HepG2 (cell line): ENCODE measurements at regions not wholly inside any gene's neighbourhood (a gene's known extent, or its start where the extent isn't known, plus 50 kb on each side); places are given as distances from the start of the nearest gene placed in this dataset.

Experiments
- EP300 ChIP-seq, 3 experiments: sonication (generic) in 1 of 3; formaldehyde crosslinking in 1 of 3; IDR thresholded peaks; 2 replicates each; pipeline versions ENCODE4 v1.5.1 to v1.6.1; 2011 to 2020; ENCODE audit warnings: low read depth in 2 of 3, low read length in 2 of 3, borderline replicate concordance in 1 of 3, improper control_type of control experiment in 1 of 3, mild to moderate bottlenecking in 1 of 3, missing genetic modification reagents in 1 of 3, moderate library complexity in 1 of 3
- JUND ChIP-seq: sonication (generic); formaldehyde crosslinking; IDR thresholded peaks from 2 replicates; pipeline ENCODE4 v1.8.0; 2022; ENCODE audit warnings: mild to moderate bottlenecking, missing genetic modification reagents
- KLF16 ChIP-seq, 2 experiments: sonication (generic) in 1 of 2; formaldehyde crosslinking in 1 of 2; IDR thresholded peaks; 2 replicates each; pipeline versions ENCODE4 v1.6.1 to v1.8.0; 2016 to 2023; ENCODE audit warnings: missing genetic modification reagents in 2 of 2, missing compliant biosample characterization in 1 of 2
- PRDM10 ChIP-seq: sonication (generic); formaldehyde crosslinking; IDR thresholded peaks from 2 replicates; pipeline ENCODE4 v1.4.0; 2020; ENCODE audit warnings: low read depth, missing genetic modification reagents
- SETDB1 ChIP-seq: sonication (generic); formaldehyde crosslinking; IDR thresholded peaks from 2 replicates; pipeline ENCODE4 v1.5.1; 2020; ENCODE audit warnings: missing genetic modification reagents, mild to moderate bottlenecking, borderline replicate concordance
- TAF1 ChIP-seq: sonication (generic); formaldehyde crosslinking; IDR thresholded peaks from 2 replicates; pipeline ENCODE4 v1.4.0; 2020; ENCODE audit warnings: missing genetic modification reagents
- THRA ChIP-seq: sonication (generic); formaldehyde crosslinking; IDR thresholded peaks from 2 replicates; pipeline ENCODE4 v1.4.0; 2020; ENCODE audit warnings: missing genetic modification reagents, borderline replicate concordance
- ZFYVE20 ChIP-seq: sonication (generic); formaldehyde crosslinking; IDR thresholded peaks from 2 replicates; pipeline ENCODE4 v1.8.0; 2023; ENCODE audit warnings: low read depth, mild to moderate bottlenecking, moderate library complexity, missing genetic modification reagents, borderline replicate concordance
- ZNF34 ChIP-seq: sonication (generic); formaldehyde crosslinking; IDR thresholded peaks from 2 replicates; pipeline ENCODE4 v1.4.0; 2020; ENCODE audit warnings: mild to moderate bottlenecking, missing genetic modification reagents, borderline replicate concordance
- ZNF407 ChIP-seq: sonication (generic); formaldehyde crosslinking; IDR thresholded peaks from one replicate; pipeline ENCODE4 v1.5.1; 2020; ENCODE audit warnings: mild to moderate bottlenecking, missing genetic modification reagents; ENCODE audit errors: not compliant biosample characterization
- ZNF552 ChIP-seq: sonication (generic); formaldehyde crosslinking; IDR thresholded peaks from 2 replicates; pipeline ENCODE4 v1.9.0; 2022; ENCODE audit warnings: missing genetic modification reagents, mild to moderate bottlenecking, borderline replicate concordance

GRCh38 chr19:46920362-46920761 lies 59.6 kb downstream of the ARHGAP35 start:
- TF ChIP-seq TAF1 (CRISPR knock-in tag) (no peak), ZNF552 (CRISPR knock-in tag) (no peak), EP300 (IDR thresholded peaks at IDR 0.05; ENCODE audit: low read depth in 2 of 2, low read length in 2 of 2) (no peak), EP300 (CRISPR knock-in tag; IDR thresholded peaks at IDR 0.05; ENCODE audit: borderline replicate concordance) (no peak), THRA (CRISPR knock-in tag) (no peak), JUND (CRISPR knock-in tag) (no peak), ZNF407 (CRISPR knock-in tag) (no peak), ZNF34 (no peak), KLF16 (CRISPR knock-in tag; IDR thresholded peaks at IDR 0.05) (no peak), ZFYVE20 (no peak), SETDB1 (CRISPR knock-in tag) (no peak), PRDM10 (CRISPR knock-in tag) (no peak)
